B cell (primary cell): ENCODE measurements at regions not wholly inside any gene's neighbourhood (a gene's known extent, or its start where the extent isn't known, plus 50 kb on each side); places are given as distances from the start of the nearest gene placed in this dataset.

ENCODE experiments used
- ATAC-seq: fragments of 200-7000 bp; cut with Tn5 transposase; one replicate; pipeline ENCODE4 v1.10.0; 2021; ENCODE audit warnings: low read depth, mild to moderate bottlenecking, moderate number of reproducible peaks, moderate library complexity
- CTCF ChIA-PET: fragments of 350-600 bp; sonication (Branson Sonifier 250); formaldehyde crosslinking; loops from one replicate; lab custom pipeline; 2021; ENCODE audit warnings: antibody characterized with exemption, inconsistent platforms; lab: Charles Lee
- POLR2A ChIA-PET: fragments of 350-600 bp; sonication (Branson Sonifier 250); formaldehyde crosslinking; loops from one replicate; lab custom pipeline; 2021; ENCODE audit warnings: antibody characterized with exemption; lab: Charles Lee
- DNase-seq: peaks from one replicate; pipeline ENCODE4 v3.0.0; 2013
- H2AFZ ChIP-seq: 2 replicates; pipeline ENCODE4 v1.6.1; 2012; ENCODE audit warnings: mild to moderate bottlenecking, low read depth, low read length; ENCODE audit not compliant: insufficient read depth, poor library complexity, severe bottlenecking
- H3K27ac ChIP-seq, 2 donors: 1 replicate in 1 of 2; 2 replicates in 1 of 2; pipeline ENCODE4 v1.5.1; 2012 to 2013; ENCODE audit warnings: low read length in 2 of 2, mild to moderate bottlenecking in 2 of 2, moderate library complexity in 1 of 2
- H3K27me3 ChIP-seq, 4 experiments: fragments of 200-600 bp in 1 of 4; sonication (generic) in 1 of 4; replicated peaks in 1 of 4; 1 replicate in 2 of 4; 2 replicates in 2 of 4; pipeline versions ENCODE4 v1.6.1 to v1.7.0; 2013 to 2016; ENCODE audit warnings: low read length in 3 of 4, mild to moderate bottlenecking in 2 of 4, mixed read lengths in 1 of 4, moderate library complexity in 1 of 4; ENCODE audit not compliant: insufficient read depth in 4 of 4, control insufficient read depth in 3 of 4; ENCODE audit errors: control extremely low read depth in 1 of 4
- H3K36me3 ChIP-seq, 2 experiments: replicated peaks in 1 of 2; 1 replicate in 1 of 2; 2 replicates in 1 of 2; pipeline versions ENCODE4 v1.6.1 to v1.7.1; 2013; ENCODE audit warnings: low read length in 1 of 2; ENCODE audit not compliant: insufficient read depth in 2 of 2, control insufficient read depth in 1 of 2; ENCODE audit errors: control extremely low read depth in 1 of 2, extremely low read depth in 1 of 2
- H3K4me1 ChIP-seq, 2 donors: fragments of 200-600 bp in 1 of 2; sonication (generic) in 1 of 2; 1 replicate in 1 of 2; 2 replicates in 1 of 2; pipeline versions ENCODE4 v1.5.1 to v1.6.1; 2013 to 2017; ENCODE audit warnings: low read length in 2 of 2; ENCODE audit not compliant: control insufficient read depth in 2 of 2, insufficient read depth in 2 of 2
- H3K4me2 ChIP-seq: replicated peaks from 2 replicates; pipeline ENCODE3; 2012; ENCODE audit warnings: mild to moderate bottlenecking, low read depth, low read length; ENCODE audit not compliant: poor library complexity, severe bottlenecking
- H3K4me3 ChIP-seq, 5 experiments: fragments of 200-600 bp in 1 of 5; sonication (generic) in 1 of 5; 1 replicate in 3 of 5; 2 replicates in 2 of 5; pipeline versions ENCODE4 v1.5.1 to v1.7.0; 2011 to 2016; ENCODE audit warnings: low read length in 4 of 5, mild to moderate bottlenecking in 4 of 5, low read depth in 2 of 5, control low read depth in 1 of 5, moderate library complexity in 1 of 5; ENCODE audit not compliant: insufficient read depth in 1 of 5; ENCODE audit errors: control extremely low read depth in 1 of 5, extremely low read depth in 1 of 5
- H3K79me2 ChIP-seq: fragments of 200-600 bp; sonication (generic); one replicate; pipeline ENCODE4 v1.6.0; 2016; ENCODE audit warnings: low read length; ENCODE audit not compliant: control insufficient read depth, insufficient read depth
- H3K9ac ChIP-seq: fragments of 200-600 bp; sonication (generic); 2 replicates; pipeline ENCODE4 v1.6.1; 2017; ENCODE audit warnings: mild to moderate bottlenecking, low read length, moderate library complexity
- H3K9me3 ChIP-seq, 3 donors: one replicate each; pipeline versions ENCODE4 v1.6.1 to v1.7.1; 2013; ENCODE audit warnings: low read length in 2 of 3; ENCODE audit not compliant: control insufficient read depth in 2 of 3, insufficient read depth in 1 of 3; ENCODE audit errors: control extremely low read depth in 1 of 3
- H4K20me1 ChIP-seq: 2 replicates; pipeline ENCODE4 v1.6.0; 2012; ENCODE audit warnings: mild to moderate bottlenecking, low read length; ENCODE audit not compliant: insufficient read depth, control insufficient read depth, poor library complexity, severe bottlenecking
- H3K27ac Mint-ChIP-seq: one replicate; pipeline ENCODE4 v1.8.0; 2021; ENCODE audit warnings: mixed read lengths
- H3K27me3 Mint-ChIP-seq: one replicate; pipeline ENCODE4 v1.8.0; 2021; ENCODE audit warnings: mixed read lengths
- H3K4me1 Mint-ChIP-seq: one replicate; pipeline ENCODE4 v1.8.0; 2021; ENCODE audit warnings: mixed read lengths
- H3K4me3 Mint-ChIP-seq: one replicate; pipeline ENCODE4 v1.8.0; 2021; ENCODE audit warnings: mixed read lengths
- H3K9me3 Mint-ChIP-seq: one replicate; pipeline ENCODE4 v1.8.0; 2022; ENCODE audit warnings: mixed read lengths; ENCODE audit not compliant: insufficient read depth
- CTCF ChIP-seq: fragments of 200-600 bp; IDR thresholded peaks from one replicate; pipeline ENCODE4 v1.8.0; 2022; ENCODE audit warnings: antibody characterized with exemption, mild to moderate bottlenecking
- EZH2 ChIP-seq: IDR thresholded peaks from 2 replicates; pipeline ENCODE4 v1.6.1; 2012; ENCODE audit warnings: borderline replicate concordance, low read depth, mild to moderate bottlenecking, moderate library complexity, low read length; ENCODE audit not compliant: insufficient read depth, poor library complexity, severe bottlenecking
- WGBS: methylation state at CpG from one replicate; pipeline ENCODE4 v1.1.5; 2013; ENCODE audit warnings: missing lambda C conversion rate; ENCODE audit not compliant: insufficient coverage; 5-methylcytosine and 5-hydroxymethylcytosine counted together
- intact Hi-C: fragments of 100-400 bp; cut with micrococcal nuclease; formaldehyde crosslinking; loops from one replicate; pipeline ENCODE4 v1.10.0; 2022

GRCh38 chr9:118558026-118558425 is 811.2 kb downstream of the BRINP1 start:
- Mint-ChIP-seq H3K4me3 (no peak overlapping the region), H3K27ac (no peak overlapping the region), H3K9me3 (no peaks in the 10 kb centered on the region), H3K27me3 (no peaks in the 10 kb centered on the region), H3K4me1 (no peaks in the 10 kb centered on the region)
- no peaks in the 10 kb centered on the region for H3K4me1 ChIP-seq
- H3K79me2 ChIP-seq: no peaks in the 10 kb centered on the region
- POLR2A ChIA-PET: no interaction called here
- H3K9me3 ChIP-seq: no peaks in the 10 kb centered on the region
- H3K9ac ChIP-seq: no peak overlapping the region
- no peaks in the 10 kb centered on the region for H4K20me1 ChIP-seq
- intact Hi-C loops: no loop called here
- H3K27me3 ChIP-seq: no peaks in the 10 kb centered on the region
- H3K36me3 ChIP-seq: no peaks in the 10 kb centered on the region
- WGBS: no CpG with 5 or more reads among the region's 1 CpG
- no peak for ATAC-seq
- DNase-seq: no peak
- H3K27ac ChIP-seq: no peak overlapping the region
- CTCF ChIA-PET: interaction anchor here (0.6 kb wide), 1 partner anchor 337 kb away, joined by 3 read pairs; no protein-coding TSS in a partner anchor
- H3K4me2 ChIP-seq: no peak overlapping the region
- TF ChIP-seq CTCF: no peak
- TF ChIP-seq EZH2: no peak
- no peak overlapping the region for H3K4me3 ChIP-seq
- H2AFZ ChIP-seq: no peak overlapping the region

- ATAC-seq: no peak
- Mint-ChIP-seq H3K27me3 (no peaks in the 10 kb centered on the region), H3K27ac (no peak overlapping the region), H3K4me3 (no peak overlapping the region), H3K4me1 (no peaks in the 10 kb centered on the region), H3K9me3 (no peaks in the 10 kb centered on the region)
- H3K9me3 ChIP-seq: no peaks in the 10 kb centered on the region
- intact Hi-C loops: no loop called here
- H3K79me2 ChIP-seq: no peaks in the 10 kb centered on the region
- no peak for DNase-seq
- H3K4me1 ChIP-seq: no peaks in the 10 kb centered on the region
- no peak overlapping the region for H2AFZ ChIP-seq
- ChIA-PET POLR2A (no interaction called here), CTCF (no interaction called here)
- H4K20me1 ChIP-seq: no peaks in the 10 kb centered on the region
- H3K4me2 ChIP-seq: no peak overlapping the region
- H3K27me3 ChIP-seq: no peaks in the 10 kb centered on the region
- H3K36me3 ChIP-seq: no peaks in the 10 kb centered on the region
- TF ChIP-seq EZH2 (no peak), CTCF (no peak)
- no peak overlapping the region for H3K4me3 ChIP-seq
- no peak overlapping the region for H3K27ac ChIP-seq
- H3K9ac ChIP-seq: no peak overlapping the region
Observed at GRCh38 chr9:118558891-118559290, 810.3 kb downstream of the BRINP1 start.
